A673 (cell line): ENCODE measurements at regions not wholly inside any gene's neighbourhood (a gene's known extent, or its start where the extent isn't known, plus 50 kb on each side); places are given as distances from the start of the nearest gene placed in this dataset.

ENCODE experiments used
- CTCF ChIP-seq: fragments of 300-800, 200-600 bp; sonication (generic); conservative IDR thresholded peaks from 2 replicates; pipeline ENCODE4 v1.5.1; 2017; ENCODE audit warnings: low read depth, mild to moderate bottlenecking, antibody characterized with exemption, low read length, moderate library complexity, mixed read lengths
- EZH2 ChIP-seq: fragments of 200-600 bp; sonication (generic); IDR thresholded peaks from 2 replicates; pipeline ENCODE4 v1.6.1; 2017; ENCODE audit warnings: borderline replicate concordance, low read depth, mild to moderate bottlenecking, mixed read lengths, antibody characterized with exemption, low read length; ENCODE audit not compliant: poor library complexity, severe bottlenecking

DNA sequence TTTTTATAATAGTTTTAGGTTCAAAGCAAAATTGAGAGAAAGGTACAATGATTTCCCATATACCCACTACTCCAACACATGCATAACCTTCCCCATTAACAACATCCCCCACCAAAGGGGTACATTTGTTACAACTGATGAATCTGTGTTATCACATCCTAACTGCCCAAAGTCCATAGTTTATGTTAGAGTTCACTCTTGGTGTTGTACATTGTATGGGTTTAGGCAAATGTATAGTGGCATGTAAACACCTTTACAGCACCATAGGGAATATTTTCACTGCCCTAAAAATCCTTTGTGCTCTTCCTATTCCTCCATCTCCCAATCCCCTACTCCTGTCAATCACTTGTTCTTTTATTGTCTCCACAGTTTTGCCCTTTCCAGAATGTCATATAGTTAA lies 471.6 kb downstream of the CPS1 start:
- no peak for TF ChIP-seq CTCF
- no peak for TF ChIP-seq EZH2
